Activated CD8-positive, alpha-beta memory T cell treated with anti-CD3 and anti-CD28 coated beads, Interleukin-2, amount 10 ng/mL, durations not matched to agents 7 days and 5 days (primary cell): ENCODE measurements at regions not wholly inside any gene's neighbourhood (a gene's known extent, or its start where the extent isn't known, plus 50 kb on each side); places are given as distances from the start of the nearest gene placed in this dataset.
"Not testable (repeated sequence)": the region's sequence is repeated elsewhere in the genome, so short reads cannot be mapped to it uniquely, and the experiment has no call there.

Experiments
- ATAC-seq: fragments of 150-1000 bp; cut with Tn5 transposase; one replicate; pipeline ENCODE4 v1.10.0; 2021; ENCODE audit warnings: moderate library complexity
- CTCF ChIA-PET: fragments of 350-600 bp; sonication (Branson Sonifier 250); formaldehyde crosslinking; loops from one replicate; lab custom pipeline; 2021; ENCODE audit warnings: antibody characterized with exemption; lab: Charles Lee
- DNase-seq: peaks from one replicate; pipeline ENCODE4 v3.0.0-alpha.2; 2020
- H3K27ac Mint-ChIP-seq: one replicate; pipeline ENCODE4 v1.8.0; 2021; ENCODE audit warnings: mild to moderate bottlenecking, mixed read lengths
- H3K27me3 Mint-ChIP-seq: one replicate; pipeline ENCODE4 v1.8.0; 2021; ENCODE audit warnings: mixed read lengths
- H3K36me3 Mint-ChIP-seq: one replicate; pipeline ENCODE4 v1.8.0; 2021; ENCODE audit warnings: mild to moderate bottlenecking, mixed read lengths
- H3K4me1 Mint-ChIP-seq: one replicate; pipeline ENCODE4 v1.8.0; 2021; ENCODE audit warnings: mixed read lengths
- H3K4me3 Mint-ChIP-seq: one replicate; pipeline ENCODE4 v1.8.0; 2021; ENCODE audit warnings: mild to moderate bottlenecking, moderate library complexity, mixed read lengths
- H3K9me3 Mint-ChIP-seq: one replicate; pipeline ENCODE4 v1.8.0; 2022; ENCODE audit warnings: low read depth, mixed read lengths

DNA sequence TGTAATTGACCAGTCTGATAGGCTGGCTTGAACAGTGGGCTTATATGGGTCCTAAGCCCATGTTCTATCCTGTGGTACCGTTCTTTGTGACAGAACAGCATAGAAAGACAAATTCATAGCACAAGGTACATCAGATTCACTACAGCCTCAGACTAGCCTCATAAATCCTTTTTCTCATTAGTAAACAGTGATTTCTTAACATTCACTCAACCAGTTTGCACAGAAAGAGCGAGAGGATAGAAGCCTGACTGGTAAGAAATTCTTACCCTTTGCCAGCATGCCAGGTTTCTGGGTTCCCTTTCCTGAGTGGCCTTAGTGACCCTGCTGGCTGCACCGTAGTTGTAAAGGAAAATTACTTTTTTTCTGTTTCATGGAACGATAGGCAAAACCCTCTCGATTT is 412.1 kb downstream of the SH2D4B start:
- ATAC-seq (no peak), DNase-seq (no peak)
- no peaks in the 10 kb centered on the region for H3K9me3 Mint-ChIP-seq
- no peaks in the 10 kb centered on the region for H3K27me3 Mint-ChIP-seq
- H3K4me3 Mint-ChIP-seq, result no peak overlapping the region
- CTCF ChIA-PET, result no interaction called here
- no peaks in the 10 kb centered on the region for H3K4me1 Mint-ChIP-seq
- no peaks in the 10 kb centered on the region for H3K36me3 Mint-ChIP-seq
- H3K27ac Mint-ChIP-seq, result no peak overlapping the region

DNA sequence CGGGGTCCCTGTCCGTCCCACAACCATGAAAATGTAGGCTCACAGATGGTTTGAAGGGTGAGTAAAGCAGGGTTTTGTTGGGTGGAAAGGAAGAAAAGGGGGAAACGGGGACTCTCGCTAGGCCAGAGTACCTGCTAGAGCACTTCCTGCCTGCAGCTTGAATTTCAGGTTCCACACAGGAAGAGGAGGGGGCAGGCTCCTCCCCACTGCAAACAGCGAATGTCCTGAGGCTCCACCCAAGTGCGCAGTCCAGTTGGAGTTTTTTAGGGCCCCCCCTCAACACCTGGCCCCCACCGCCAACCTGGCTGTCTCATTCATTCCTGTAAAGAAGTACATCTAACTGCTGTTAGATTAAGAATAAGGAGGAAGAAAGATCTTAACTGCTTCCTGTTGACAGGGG is 414.7 kb downstream of the SH2D4B start:
- H3K27me3 Mint-ChIP-seq, result no peaks in the 10 kb centered on the region
- H3K9me3 Mint-ChIP-seq, result no peaks in the 10 kb centered on the region
- H3K4me1 Mint-ChIP-seq, result no peaks in the 10 kb centered on the region
- ATAC-seq (no peak), DNase-seq (no peak)
- no peak overlapping the region for H3K4me3 Mint-ChIP-seq
- no peaks in the 10 kb centered on the region for H3K36me3 Mint-ChIP-seq
- CTCF ChIA-PET, result no interaction called here
- H3K27ac Mint-ChIP-seq, result no peak overlapping the region

DNA sequence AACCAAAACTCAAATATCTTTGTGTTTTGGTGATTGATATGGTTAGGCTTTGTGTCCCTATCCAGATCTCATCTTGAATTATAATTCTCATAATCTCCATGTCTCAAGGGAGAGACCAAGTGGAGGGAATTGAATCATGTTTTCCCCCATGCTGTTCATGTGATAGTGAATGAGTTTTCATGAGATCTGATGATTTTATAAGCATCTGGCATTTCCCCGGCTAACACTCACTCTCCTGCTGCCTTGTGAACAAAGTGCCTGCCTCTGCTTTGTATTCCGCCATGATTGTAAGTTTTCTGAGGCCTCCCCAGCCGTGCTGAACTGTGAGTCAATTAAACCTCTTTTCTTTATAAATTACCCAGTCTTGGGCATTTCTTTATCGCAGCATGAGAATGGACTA is 419.5 kb downstream of the SH2D4B start:
- Mint-ChIP-seq H3K9me3 (no peaks in the 10 kb centered on the region), H3K27me3 (no peaks in the 10 kb centered on the region), H3K4me1 (no peaks in the 10 kb centered on the region), H3K27ac (no peak overlapping the region), H3K36me3 (no peaks in the 10 kb centered on the region), H3K4me3 (no peak overlapping the region)
- DNase-seq (no peak), ATAC-seq (no peak)
- CTCF ChIA-PET, result no interaction called here

DNA sequence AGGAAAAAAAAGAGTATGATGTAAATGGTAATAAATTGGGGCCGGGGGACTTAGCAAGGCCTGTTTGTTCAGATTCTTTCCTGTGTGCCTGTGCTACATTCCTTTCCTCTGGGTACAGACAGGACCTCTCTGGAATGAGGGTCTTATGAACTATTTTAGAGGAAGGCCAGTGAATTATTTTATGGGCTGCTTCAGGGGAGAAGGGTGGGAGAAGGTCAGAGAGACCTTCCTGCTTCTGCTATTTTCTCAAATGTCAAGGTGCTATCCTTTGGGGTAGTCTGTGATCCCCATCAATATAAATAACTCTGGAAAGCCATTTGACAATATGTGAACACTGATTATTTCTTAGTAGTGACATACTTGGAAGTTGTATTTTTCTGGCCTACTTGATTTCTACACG is 426.5 kb downstream of the SH2D4B start:
- H3K9me3 Mint-ChIP-seq, result no peaks in the 10 kb centered on the region
- ATAC-seq (no peak), DNase-seq (no peak)
- no peaks in the 10 kb centered on the region for H3K36me3 Mint-ChIP-seq
- no peak overlapping the region for H3K27ac Mint-ChIP-seq
- H3K4me3 Mint-ChIP-seq, result no peak overlapping the region
- H3K4me1 Mint-ChIP-seq, result no peaks in the 10 kb centered on the region
- CTCF ChIA-PET, result no interaction called here
- H3K27me3 Mint-ChIP-seq, result no peaks in the 10 kb centered on the region

DNA sequence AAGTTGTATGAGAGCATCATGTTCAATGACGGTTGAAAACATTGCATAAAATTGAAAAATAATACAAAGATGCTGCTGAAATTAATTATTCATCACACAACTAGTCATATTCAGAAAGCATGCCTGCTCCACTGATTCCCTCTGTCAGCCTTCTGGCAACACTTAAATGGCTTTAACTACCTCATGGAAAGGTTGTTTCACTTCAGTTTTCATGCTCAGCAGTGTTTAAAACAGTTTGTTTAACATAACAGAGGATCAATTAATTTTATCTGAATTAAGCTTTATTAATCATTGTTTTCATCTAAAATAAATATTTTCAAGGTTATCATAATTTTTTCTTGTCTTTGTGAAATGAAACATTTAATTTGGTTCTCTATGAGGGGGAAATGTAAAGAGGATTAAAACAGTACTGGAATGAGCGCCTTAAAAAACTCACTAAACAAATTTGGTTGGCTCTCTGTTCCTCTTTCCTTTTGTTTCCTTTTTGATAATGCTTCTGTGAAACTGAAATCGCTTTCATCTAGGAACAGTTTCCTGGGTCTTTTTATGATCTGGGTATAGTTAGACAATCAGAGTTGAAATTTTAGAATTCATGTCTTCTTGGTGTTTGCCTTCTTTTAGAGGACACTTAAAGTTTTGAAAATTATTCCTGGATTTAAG is 427.4 kb downstream of the SH2D4B start:
- Mint-ChIP-seq H3K27me3 (no peaks in the 10 kb centered on the region), H3K36me3 (no peaks in the 10 kb centered on the region), H3K4me3 (no peak overlapping the region), H3K27ac (no peak overlapping the region), H3K9me3 (no peaks in the 10 kb centered on the region), H3K4me1 (no peaks in the 10 kb centered on the region)
- CTCF ChIA-PET, result no interaction called here
- DNase-seq (no peak), ATAC-seq (no peak)

DNA sequence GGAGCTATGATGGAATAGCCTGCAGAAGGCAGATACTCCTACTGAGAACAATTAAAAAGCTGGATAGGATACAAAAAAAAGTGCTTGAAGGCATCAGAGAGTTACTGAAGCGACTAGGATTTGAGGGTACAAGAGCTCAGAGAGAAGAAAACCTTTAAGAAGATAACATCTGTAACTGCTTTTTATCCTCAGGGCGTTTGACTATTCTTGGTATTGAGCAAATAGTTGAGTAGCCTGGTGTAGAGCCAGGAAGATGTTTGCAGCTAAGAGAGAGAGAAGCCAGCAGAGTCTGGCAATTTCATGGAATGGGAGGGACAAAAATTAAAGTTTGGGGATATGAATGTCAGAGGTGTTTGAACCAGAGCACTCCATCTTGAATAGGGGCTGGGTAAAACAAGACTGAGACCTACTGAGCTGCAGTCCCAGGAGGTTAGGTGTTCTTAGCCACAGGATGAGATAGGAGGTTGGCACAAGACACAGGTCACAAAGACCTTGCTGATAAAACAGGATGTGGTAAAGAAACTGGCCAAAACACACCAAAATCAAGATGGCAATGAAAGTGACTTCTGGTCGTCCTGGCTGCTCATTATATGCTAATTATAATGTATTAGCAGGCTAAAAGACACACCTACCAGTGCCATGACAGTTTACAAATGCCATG is 428.8 kb downstream of the SH2D4B start:
- Mint-ChIP-seq H3K4me1 (no peaks in the 10 kb centered on the region), H3K27ac (no peak overlapping the region), H3K27me3 (no peaks in the 10 kb centered on the region), H3K9me3 (no peaks in the 10 kb centered on the region), H3K4me3 (no peak overlapping the region), H3K36me3 (no peaks in the 10 kb centered on the region)
- ATAC-seq, result no peak
- CTCF ChIA-PET, result no interaction called here
- no peak for DNase-seq

DNA sequence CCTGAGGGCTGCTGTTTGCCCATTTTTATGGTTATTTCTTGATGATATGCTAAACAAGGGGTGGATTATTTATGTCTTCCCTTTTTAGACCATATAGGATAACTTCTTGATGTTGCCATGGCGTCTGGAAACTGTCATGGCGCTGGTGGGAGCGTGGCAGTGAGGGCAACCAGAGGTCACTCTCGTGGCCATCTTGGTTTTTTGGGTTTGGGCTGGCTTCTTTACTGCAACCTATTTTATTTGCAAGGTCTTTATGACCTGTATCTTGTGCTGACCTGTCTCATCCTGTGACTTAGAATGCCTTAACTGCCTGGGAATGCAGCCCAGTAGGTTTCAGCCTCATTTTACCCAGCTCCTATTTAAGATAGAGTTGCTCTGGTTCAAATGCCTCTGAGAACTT is 429.7 kb downstream of the SH2D4B start:
- H3K4me1 Mint-ChIP-seq, H3K9me3 Mint-ChIP-seq, H3K4me3 Mint-ChIP-seq, H3K27ac Mint-ChIP-seq, ATAC-seq, CTCF ChIA-PET, DNase-seq, H3K27me3 Mint-ChIP-seq, H3K36me3 Mint-ChIP-seq: not testable (repeated sequence)

DNA sequence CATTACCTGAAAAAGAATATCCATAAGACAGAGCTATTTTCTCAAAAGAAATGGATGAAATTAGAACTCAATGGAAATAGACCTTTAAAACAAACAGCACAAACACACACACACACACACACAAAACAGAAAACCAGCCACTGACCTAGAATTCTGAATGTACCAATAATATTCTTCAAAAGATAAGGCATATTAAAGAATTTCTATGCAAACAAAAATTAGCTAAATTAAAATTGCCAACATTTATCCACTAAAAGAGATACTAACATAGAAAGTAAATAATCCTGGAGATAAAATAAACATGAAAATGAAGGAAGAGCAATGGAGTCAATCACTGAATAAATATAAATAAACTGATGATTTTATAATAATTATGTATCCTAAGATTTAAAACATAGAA is 431.2 kb downstream of the SH2D4B start:
- Mint-ChIP-seq H3K4me3 (no peak overlapping the region), H3K4me1 (no peaks in the 10 kb centered on the region), H3K27ac (no peak overlapping the region), H3K36me3 (no peaks in the 10 kb centered on the region), H3K27me3 (no peaks in the 10 kb centered on the region), H3K9me3 (no peaks in the 10 kb centered on the region)
- CTCF ChIA-PET, result no interaction called here
- ATAC-seq, result no peak
- DNase-seq, result no peak

DNA sequence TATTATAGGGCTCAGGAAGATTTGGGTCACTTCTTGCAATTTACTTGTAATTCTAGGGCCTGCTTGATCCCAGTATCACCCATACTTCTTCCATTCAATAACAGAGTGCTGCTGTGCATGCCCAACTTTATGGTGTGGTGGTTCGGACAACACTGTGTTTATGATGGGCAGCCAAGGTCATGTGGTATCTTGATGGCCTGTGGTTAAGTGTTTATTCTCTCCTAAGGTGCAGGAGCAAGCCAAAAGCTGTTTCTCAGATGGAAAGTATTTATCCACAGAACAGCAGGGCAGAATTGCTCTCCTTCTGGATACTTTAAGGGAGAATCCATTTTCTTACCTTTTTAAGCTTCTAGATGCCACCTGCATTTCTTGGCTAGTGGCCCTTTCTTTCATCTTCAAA is 433.8 kb downstream of the SH2D4B start:
- Mint-ChIP-seq H3K4me3 (no peak overlapping the region), H3K9me3 (no peaks in the 10 kb centered on the region), H3K27ac (no peak overlapping the region), H3K27me3 (no peaks in the 10 kb centered on the region), H3K4me1 (no peaks in the 10 kb centered on the region), H3K36me3 (no peaks in the 10 kb centered on the region)
- CTCF ChIA-PET, result no interaction called here
- ATAC-seq (no peak), DNase-seq (no peak)

DNA sequence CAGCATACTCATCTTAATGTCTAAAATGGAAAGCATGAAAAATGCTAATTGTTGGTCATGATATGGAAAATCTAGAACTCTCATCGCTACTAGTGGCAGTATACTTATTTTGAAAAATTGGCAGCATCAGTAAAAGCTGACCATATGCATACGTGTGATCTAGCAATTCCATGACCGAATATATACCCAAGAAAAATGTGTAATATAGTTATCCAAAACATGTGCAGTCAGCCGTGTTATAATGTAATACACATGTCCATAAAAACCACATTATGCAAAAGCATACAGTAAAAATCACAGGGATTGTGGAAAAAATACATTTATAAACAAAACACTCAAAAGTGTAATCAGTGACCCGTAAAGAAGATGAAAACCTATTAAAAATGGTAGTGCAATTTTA is 439.0 kb downstream of the SH2D4B start:
- H3K9me3 Mint-ChIP-seq, result no peaks in the 10 kb centered on the region
- H3K4me1 Mint-ChIP-seq, result no peaks in the 10 kb centered on the region
- DNase-seq, result no peak
- CTCF ChIA-PET, result no interaction called here
- H3K36me3 Mint-ChIP-seq, result no peaks in the 10 kb centered on the region
- no peak for ATAC-seq
- no peak overlapping the region for H3K27ac Mint-ChIP-seq
- H3K27me3 Mint-ChIP-seq, result no peaks in the 10 kb centered on the region
- H3K4me3 Mint-ChIP-seq, result no peak overlapping the region

DNA sequence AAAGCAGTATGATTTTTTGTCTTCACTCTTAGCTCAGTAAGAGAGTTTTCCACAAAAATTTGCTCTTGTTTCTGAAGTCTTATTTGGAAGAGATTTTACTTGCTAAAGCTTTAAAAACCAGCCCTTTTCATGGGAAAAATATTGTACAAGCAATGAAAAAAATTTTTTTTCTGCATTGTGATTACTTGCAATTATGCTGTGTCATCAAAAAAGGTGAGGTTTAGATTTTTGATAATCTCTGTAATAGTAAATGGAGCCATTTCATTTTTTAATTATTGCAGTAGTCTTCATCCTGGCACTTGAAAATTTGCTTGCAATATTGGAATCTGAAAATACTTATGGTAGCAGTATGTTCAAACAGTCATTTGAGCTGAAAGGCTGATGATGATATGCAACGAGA is 447.4 kb downstream of the SH2D4B start:
- DNase-seq (no peak), ATAC-seq (no peak)
- Mint-ChIP-seq H3K27ac (no peak overlapping the region), H3K4me1 (no peaks in the 10 kb centered on the region), H3K27me3 (no peaks in the 10 kb centered on the region), H3K4me3 (no peak overlapping the region), H3K36me3 (no peaks in the 10 kb centered on the region), H3K9me3 (no peaks in the 10 kb centered on the region)
- CTCF ChIA-PET, result no interaction called here

DNA sequence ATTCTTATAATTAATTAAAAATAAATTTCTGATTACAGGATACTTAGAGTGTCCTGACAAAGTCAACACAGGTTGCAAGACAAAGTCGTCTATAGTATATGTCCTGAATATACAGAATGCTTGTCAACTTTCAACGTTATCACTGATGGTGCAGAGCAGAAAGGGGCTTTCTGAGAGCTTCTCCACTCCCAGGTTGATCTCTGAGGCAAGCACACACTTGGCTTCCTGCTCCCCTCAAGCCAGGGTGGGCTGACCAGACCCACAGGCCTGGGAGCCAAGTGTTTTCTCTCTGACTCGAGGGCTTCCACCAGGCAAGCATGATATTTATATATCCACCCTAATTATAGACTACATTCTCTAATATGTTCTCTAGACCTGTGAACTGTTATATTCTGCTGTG is 448.9 kb downstream of the SH2D4B start:
- DNase-seq (no peak), ATAC-seq (no peak)
- CTCF ChIA-PET, result no interaction called here
- Mint-ChIP-seq H3K36me3 (no peaks in the 10 kb centered on the region), H3K4me3 (no peak overlapping the region), H3K4me1 (no peaks in the 10 kb centered on the region), H3K27me3 (no peaks in the 10 kb centered on the region), H3K9me3 (no peaks in the 10 kb centered on the region), H3K27ac (no peak overlapping the region)

DNA sequence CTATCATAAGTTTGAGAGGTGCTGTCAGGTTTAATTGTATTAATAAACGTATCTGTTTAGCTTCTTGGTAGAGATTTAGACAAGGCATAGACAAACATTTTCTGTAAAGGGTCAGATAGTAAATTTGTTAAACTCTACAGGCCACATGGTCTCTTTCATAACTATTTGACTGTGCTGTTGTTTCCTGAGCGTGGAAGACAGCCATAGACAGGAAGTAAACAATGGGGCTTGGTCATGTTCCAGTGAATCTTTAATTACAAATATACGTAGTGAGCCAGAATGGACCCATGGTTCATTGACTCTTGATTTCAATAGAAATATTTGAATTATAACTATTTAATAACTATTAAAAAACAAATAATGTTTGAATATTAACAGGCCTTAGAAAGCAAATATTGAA is 451.1 kb downstream of the SH2D4B start:
- Mint-ChIP-seq H3K27me3 (no peaks in the 10 kb centered on the region), H3K27ac (no peak overlapping the region), H3K9me3 (no peaks in the 10 kb centered on the region), H3K36me3 (no peaks in the 10 kb centered on the region), H3K4me3 (no peak overlapping the region), H3K4me1 (no peaks in the 10 kb centered on the region)
- DNase-seq (no peak), ATAC-seq (no peak)
- CTCF ChIA-PET, result no interaction called here

DNA sequence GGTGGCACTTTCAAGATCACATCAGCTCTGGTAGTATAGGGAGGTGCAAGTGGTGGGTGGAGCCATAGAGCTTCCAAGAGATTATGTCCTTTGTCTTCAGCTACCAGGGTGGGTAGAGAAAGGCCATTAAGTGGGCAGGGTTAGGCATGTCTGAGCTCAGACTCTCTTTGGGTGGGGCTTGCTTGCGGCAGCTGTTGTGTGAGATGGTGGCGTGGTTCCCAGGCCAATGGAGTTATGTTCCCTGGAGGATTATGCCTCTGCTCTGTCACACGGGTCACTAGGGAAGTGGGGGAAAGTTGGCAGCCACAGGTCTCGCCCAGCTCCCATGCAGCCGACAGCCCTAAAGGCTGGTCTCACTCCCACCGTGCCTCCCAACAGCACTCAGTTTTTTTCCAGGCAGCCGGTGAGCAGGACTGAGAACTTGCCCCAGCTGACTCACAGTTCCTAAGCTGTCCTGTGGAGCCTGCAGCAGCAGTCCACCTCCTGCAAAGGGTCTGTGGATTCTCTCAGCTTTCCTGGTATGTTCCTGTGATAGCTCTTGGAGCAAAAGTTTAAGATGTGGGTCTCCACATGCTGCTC is 459.0 kb downstream of the SH2D4B start:
- H3K27ac Mint-ChIP-seq, result no peak overlapping the region
- H3K27me3 Mint-ChIP-seq, result no peaks in the 10 kb centered on the region
- DNase-seq (no peak), ATAC-seq (no peak)
- H3K36me3 Mint-ChIP-seq, result no peaks in the 10 kb centered on the region
- H3K9me3 Mint-ChIP-seq, result no peaks in the 10 kb centered on the region
- H3K4me3 Mint-ChIP-seq, result no peak overlapping the region
- H3K4me1 Mint-ChIP-seq, result no peaks in the 10 kb centered on the region
- CTCF ChIA-PET, result no interaction called here
